NB4 (cell line): ENCODE measurements at regions not wholly inside any gene's neighbourhood (a gene's known extent, or its start where the extent isn't known, plus 50 kb on each side); places are given as distances from the start of the nearest gene placed in this dataset.

ENCODE experiments used
- POLR2A ChIP-seq: IDR thresholded peaks from 2 replicates; pipeline ENCODE4 v1.6.1; 2011; ENCODE audit warnings: mild to moderate bottlenecking; ENCODE audit not compliant: insufficient read length; ENCODE audit errors: extremely low read depth
- TF ChIP-seq, protein P1 (sequence below): IDR thresholded peaks from one replicate; pipeline ENCODE4 v1.5.1; 2012; ENCODE audit warnings: low read depth, low read length
- TF ChIP-seq, protein P2 (sequence below): IDR thresholded peaks from 2 replicates; pipeline ENCODE4 v1.6.1; 2011; ENCODE audit warnings: low read depth, low read length

DNA sequence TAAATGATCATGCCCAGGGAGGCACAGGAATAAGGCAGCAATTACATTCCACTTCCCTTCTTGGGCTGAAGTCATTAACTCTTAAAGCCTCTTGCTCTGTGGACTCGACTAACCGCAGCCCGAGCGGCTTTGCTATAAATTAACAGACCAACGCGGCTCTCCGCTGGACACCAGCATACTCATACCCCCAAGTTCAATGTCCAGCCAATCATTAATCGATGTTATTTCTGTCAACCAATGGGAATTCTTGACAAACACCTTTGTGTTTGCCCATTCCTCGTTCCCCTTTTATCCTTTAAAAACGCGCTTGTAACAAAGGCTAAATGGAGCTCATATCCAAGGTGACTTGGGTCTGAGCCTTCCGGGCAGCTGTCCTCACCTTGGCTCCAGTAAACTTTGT lies 183.1 kb upstream of the RALGAPA2 start:
- no peak for TF ChIP-seq POLR2A
- TF ChIP-seq, protein P1, sequence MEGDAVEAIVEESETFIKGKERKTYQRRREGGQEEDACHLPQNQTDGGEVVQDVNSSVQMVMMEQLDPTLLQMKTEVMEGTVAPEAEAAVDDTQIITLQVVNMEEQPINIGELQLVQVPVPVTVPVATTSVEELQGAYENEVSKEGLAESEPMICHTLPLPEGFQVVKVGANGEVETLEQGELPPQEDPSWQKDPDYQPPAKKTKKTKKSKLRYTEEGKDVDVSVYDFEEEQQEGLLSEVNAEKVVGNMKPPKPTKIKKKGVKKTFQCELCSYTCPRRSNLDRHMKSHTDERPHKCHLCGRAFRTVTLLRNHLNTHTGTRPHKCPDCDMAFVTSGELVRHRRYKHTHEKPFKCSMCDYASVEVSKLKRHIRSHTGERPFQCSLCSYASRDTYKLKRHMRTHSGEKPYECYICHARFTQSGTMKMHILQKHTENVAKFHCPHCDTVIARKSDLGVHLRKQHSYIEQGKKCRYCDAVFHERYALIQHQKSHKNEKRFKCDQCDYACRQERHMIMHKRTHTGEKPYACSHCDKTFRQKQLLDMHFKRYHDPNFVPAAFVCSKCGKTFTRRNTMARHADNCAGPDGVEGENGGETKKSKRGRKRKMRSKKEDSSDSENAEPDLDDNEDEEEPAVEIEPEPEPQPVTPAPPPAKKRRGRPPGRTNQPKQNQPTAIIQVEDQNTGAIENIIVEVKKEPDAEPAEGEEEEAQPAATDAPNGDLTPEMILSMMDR = no peak
- TF ChIP-seq, protein P2, sequence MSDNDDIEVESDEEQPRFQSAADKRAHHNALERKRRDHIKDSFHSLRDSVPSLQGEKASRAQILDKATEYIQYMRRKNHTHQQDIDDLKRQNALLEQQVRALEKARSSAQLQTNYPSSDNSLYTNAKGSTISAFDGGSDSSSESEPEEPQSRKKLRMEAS = no peak
